WERI-Rb-1 (cell line): ENCODE measurements at regions not wholly inside any gene's neighbourhood (a gene's known extent, or its start where the extent isn't known, plus 50 kb on each side); places are given as distances from the start of the nearest gene placed in this dataset.
A peak's percentile ranks its signal among the peaks of the same experiment; 100 is the strongest.

ENCODE experiments used
- DNase-seq: peaks from one replicate; pipeline ENCODE4 v3.0.0-alpha.2; 2020
- H3K27ac ChIP-seq: fragments of 250-450 bp; sonication (Bioruptor Pico); 2 replicates; pipeline ENCODE4 v1.5.1; 2020; ENCODE audit warnings: mild to moderate bottlenecking, moderate library complexity
- H3K27me3 ChIP-seq: fragments of 250-450 bp; sonication (Bioruptor Pico); 2 replicates; pipeline ENCODE4 v1.5.1; 2021; ENCODE audit warnings: mild to moderate bottlenecking, low read depth, moderate library complexity; ENCODE audit not compliant: insufficient read depth, severe bottlenecking
- H3K36me3 ChIP-seq: fragments of 250-450 bp; sonication (Bioruptor Pico); 2 replicates; pipeline ENCODE4 v1.5.1; 2020; ENCODE audit warnings: mild to moderate bottlenecking, moderate library complexity
- H3K4me3 ChIP-seq: 2 replicates; pipeline ENCODE4 v1.5.1; 2011; ENCODE audit warnings: low read depth, mild to moderate bottlenecking, control low read depth, low read length
- H3K9me3 ChIP-seq: fragments of 250-450 bp; sonication (Bioruptor Pico); 2 replicates; pipeline ENCODE4 v1.5.1; 2021; ENCODE audit warnings: mild to moderate bottlenecking, moderate library complexity; ENCODE audit not compliant: severe bottlenecking
- TF ChIP-seq, protein P1 (sequence below): IDR thresholded peaks from 2 replicates; pipeline ENCODE4 v1.5.1; 2011; ENCODE audit warnings: low read depth, mild to moderate bottlenecking, control low read depth, inconsistent platforms, low read length

GRCh38 chr6:93581371-93581770 lies 162.0 kb upstream of the EPHA7 start:
- no peak for DNase-seq
- Histone ChIP-seq H3K27ac (no peak overlapping the region), H3K27me3 (no peaks in the 10 kb centered on the region), H3K4me3 (no peak overlapping the region), H3K36me3 (no peaks in the 10 kb centered on the region), H3K9me3 (no peaks in the 10 kb centered on the region)
- TF ChIP-seq, protein P1, sequence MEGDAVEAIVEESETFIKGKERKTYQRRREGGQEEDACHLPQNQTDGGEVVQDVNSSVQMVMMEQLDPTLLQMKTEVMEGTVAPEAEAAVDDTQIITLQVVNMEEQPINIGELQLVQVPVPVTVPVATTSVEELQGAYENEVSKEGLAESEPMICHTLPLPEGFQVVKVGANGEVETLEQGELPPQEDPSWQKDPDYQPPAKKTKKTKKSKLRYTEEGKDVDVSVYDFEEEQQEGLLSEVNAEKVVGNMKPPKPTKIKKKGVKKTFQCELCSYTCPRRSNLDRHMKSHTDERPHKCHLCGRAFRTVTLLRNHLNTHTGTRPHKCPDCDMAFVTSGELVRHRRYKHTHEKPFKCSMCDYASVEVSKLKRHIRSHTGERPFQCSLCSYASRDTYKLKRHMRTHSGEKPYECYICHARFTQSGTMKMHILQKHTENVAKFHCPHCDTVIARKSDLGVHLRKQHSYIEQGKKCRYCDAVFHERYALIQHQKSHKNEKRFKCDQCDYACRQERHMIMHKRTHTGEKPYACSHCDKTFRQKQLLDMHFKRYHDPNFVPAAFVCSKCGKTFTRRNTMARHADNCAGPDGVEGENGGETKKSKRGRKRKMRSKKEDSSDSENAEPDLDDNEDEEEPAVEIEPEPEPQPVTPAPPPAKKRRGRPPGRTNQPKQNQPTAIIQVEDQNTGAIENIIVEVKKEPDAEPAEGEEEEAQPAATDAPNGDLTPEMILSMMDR: no peak

DNA sequence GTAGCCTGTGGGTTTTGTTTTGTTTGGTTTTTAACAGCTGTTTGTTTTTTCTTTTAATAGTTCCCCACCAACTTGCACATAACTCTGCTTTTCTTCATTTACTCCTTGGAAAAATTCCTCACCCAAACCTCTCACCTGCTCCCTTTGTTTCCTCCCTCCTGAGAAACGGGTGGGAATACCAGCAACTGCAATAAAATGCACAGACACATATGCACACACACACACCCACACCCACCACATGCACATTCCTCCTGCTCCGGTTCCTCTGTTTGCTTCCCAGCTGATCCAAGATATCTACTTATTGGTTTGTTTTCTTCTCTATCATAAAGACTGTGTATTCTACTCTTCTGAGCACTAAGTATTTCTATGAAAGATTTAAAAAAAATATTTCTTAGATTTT lies 161.1 kb upstream of the EPHA7 start:
- H3K27me3 ChIP-seq: no peaks in the 10 kb centered on the region
- no peak overlapping the region for H3K4me3 ChIP-seq
- DNase-seq: no peak
- no peak overlapping the region for H3K27ac ChIP-seq
- H3K9me3 ChIP-seq: no peaks in the 10 kb centered on the region
- TF ChIP-seq, protein P1: no peak
- H3K36me3 ChIP-seq: no peaks in the 10 kb centered on the region

DNA sequence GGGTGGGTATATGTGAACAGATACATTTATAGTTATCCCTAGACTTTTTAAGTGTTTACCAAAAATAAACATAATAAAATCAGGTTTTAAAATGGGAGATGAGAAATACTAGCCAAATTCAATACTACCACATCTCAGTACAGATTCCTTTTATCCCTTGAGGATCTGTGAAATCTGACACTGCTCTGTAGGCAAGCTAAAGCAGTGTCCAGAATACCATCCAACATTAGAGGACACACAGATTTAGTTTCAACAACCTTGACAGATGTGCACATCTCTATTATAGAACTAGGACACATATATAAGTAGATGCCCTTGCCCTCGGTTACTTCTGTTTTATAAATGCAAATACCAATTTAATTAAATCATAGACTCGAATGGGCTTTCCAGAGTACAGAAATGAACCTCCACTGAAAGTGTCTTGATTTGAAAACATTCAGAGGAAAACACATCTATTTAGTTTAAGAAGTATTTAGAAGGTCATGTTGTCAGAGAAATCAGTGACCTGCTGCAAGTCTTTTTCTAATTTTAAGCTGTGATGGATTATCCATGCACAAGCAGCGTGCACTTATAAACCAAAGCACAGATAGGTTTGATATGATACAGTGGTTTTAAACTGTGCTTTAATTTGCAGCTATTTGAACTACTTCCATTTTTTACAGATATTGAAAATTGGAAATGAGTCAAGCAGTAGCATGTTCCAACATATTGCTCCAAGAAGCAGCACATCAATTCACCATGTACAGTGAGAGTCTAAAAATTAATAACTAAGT lies 156.3 kb upstream of the EPHA7 start:
- no peaks in the 10 kb centered on the region for H3K27me3 ChIP-seq
- no peaks in the 10 kb centered on the region for H3K9me3 ChIP-seq
- DNase-seq: no peak
- TF ChIP-seq, protein P1: no peak
- peak overlapping the region; percentile 17; the same call in 1 of the 2 replicates for H3K27ac ChIP-seq
- no peaks in the 10 kb centered on the region for H3K36me3 ChIP-seq
- no peak overlapping the region for H3K4me3 ChIP-seq

DNA sequence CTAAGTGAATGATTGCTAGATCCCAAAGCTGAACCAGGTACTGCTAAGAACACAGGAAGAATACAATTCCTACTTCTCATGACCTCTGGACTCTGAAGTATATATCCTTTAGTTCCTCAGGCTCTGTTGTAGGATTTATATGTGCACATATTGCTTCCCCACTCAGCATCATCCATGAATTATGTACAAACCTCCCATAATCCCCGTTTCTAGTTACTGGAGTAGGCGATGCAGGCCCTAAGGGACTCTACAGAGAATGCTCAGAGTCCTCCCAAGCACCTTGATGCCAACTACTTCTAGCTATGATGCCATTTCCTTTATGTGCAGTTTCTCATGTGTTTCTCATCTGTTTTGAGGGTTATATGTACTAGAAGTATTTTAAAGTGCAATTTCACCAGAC lies 154.9 kb upstream of the EPHA7 start:
- H3K27ac ChIP-seq: no peak overlapping the region

GRCh38 chr6:93571346-93571745 lies 152.0 kb upstream of the EPHA7 start:
- Histone ChIP-seq H3K27me3 (no peaks in the 10 kb centered on the region), H3K9me3 (no peaks in the 10 kb centered on the region), H3K27ac (no peak overlapping the region), H3K36me3 (no peaks in the 10 kb centered on the region), H3K4me3 (no peak overlapping the region)
- TF ChIP-seq, protein P1: no peak
- DNase-seq: no peak

More for the DNA sequence above, 154.9 kb upstream of the EPHA7 start:
- Histone ChIP-seq H3K36me3 (no peaks in the 10 kb centered on the region), H3K9me3 (no peaks in the 10 kb centered on the region), H3K27me3 (no peaks in the 10 kb centered on the region), H3K4me3 (no peak overlapping the region)
- DNase-seq: no peak
- TF ChIP-seq, protein P1: no peak

DNA sequence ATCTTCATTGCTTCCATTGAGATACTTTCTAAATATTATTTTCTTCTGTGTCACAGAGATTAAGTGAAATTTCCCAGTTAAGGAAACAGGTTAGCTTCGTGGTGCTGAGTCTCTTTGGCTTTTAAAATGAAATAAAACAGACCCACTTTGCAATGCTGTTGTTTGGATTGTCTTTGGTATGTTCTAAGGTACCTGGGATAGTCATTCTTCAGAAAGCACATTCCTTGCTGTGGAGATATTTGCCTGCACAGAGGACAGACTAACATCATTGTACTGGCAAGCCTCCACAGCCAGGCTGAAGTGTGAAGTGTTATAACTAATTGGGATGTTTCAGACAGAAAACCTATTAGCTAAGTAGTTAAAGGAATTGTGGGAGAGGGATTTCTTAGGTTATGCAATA lies 148.8 kb upstream of the EPHA7 start:
- Histone ChIP-seq H3K27me3 (no peaks in the 10 kb centered on the region), H3K9me3 (no peaks in the 10 kb centered on the region), H3K4me3 (no peak overlapping the region), H3K27ac (no peak overlapping the region), H3K36me3 (no peaks in the 10 kb centered on the region)
- DNase-seq: no peak
- TF ChIP-seq, protein P1: no peak
